CD4-positive, alpha-beta T cell treated with Interleukin-2 at 100 ng/mL for 4 hours (primary cell): ENCODE measurements at regions not wholly inside any gene's neighbourhood (a gene's known extent, or its start where the extent isn't known, plus 50 kb on each side); places are given as distances from the start of the nearest gene placed in this dataset.

Experiments used
- DNase-seq: peaks from one replicate; pipeline ENCODE4 v3.0.0-alpha.2; 2020; ENCODE audit warnings: low spot score

DNA sequence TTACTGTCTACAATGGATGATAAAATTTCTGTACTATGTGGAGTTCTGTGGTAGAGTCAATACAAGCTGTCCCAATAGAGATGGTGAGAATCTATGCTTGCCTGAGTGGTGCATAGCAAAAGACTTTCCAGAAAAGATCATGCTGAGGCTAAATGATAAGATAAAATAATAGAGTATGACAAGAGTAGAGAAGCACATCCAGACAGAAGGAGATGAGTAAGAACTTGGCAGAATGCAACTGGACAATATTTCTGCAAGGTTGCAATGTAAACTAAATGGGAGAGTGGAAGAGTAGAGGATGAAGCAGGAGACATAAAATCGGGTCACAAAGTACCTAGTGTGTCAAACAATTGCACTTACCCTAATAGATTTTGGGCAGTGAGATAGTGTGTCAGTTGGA is 347.6 kb downstream of the MDFIC start:
- DNase-seq = no peak

DNA sequence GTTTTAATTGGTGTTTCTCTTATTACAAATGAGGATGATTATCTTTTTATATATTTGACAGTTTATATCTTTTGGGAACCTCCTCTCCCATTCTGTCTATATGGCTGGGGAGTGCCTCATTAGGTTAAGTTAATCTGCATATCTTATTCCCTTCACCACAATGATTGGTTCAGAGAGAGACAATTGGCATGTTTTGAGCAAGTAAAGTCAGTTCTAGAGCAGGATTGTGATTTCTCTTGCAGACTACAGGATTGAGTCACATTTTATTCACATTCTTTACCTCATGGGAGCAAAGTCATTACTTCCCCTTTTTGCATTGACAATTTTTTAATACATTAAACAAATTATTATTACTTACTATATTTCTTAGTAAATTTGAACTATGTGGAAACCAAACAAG is 345.6 kb downstream of the MDFIC start:
- no peak for DNase-seq

DNA sequence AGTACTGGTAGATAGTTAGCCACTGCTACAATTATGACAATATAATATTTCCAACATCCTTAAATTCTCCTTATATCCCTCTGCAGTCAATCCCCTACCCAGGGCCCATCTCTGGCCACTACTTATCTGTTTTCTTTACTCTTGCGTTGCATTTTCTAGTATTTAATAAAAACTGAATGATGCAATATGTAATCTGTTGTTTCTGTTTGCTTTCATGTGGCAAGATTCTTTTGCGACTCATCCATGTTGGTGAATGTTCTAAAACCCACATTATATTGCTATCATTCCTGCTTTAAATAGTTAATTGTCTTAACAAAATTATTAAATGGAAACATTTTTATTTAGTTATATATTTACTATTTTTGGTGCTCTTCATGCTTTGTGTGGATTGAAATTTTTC is 338.5 kb downstream of the MDFIC start:
- DNase-seq = no peak

DNA sequence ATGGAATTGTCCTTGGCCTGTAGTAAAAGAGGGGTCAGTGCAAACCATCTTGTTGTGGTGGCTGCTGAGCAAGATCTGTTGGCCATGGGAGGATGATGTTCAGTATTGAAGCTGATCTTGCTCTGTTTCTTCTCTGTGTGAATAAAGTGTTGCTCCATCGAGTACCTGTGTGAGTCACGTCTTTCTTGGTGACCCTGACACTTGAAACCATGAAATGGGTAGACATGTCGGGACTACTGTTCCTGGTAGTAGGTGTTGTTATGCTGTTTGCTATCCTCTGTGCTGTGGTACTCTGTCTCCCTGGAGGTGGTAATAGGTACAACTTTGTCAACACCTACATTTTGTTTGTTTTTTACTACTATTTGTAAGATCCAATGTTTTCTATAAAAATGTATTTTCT is 330.6 kb downstream of the MDFIC start:
- no peak for DNase-seq

DNA sequence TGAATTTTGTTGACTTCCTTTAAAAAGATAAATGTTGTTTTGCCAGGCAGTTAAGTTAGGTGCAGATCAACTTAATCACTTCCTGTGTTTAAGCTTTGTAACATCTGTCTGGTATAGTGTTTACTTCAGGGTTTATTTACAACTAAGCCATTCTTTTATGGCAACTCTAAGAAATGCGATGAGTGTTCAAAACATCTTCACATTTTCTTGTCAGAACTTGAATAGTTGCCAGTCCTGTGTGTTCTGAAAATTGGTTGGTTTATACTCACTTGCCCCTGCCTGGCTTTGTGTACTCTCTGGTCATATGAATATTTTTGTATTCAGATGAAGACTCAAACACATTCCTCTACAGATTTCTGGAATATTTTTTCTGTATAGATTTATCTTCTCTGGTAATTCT is 327.2 kb downstream of the MDFIC start:
- DNase-seq = peak; percentile 18

DNA sequence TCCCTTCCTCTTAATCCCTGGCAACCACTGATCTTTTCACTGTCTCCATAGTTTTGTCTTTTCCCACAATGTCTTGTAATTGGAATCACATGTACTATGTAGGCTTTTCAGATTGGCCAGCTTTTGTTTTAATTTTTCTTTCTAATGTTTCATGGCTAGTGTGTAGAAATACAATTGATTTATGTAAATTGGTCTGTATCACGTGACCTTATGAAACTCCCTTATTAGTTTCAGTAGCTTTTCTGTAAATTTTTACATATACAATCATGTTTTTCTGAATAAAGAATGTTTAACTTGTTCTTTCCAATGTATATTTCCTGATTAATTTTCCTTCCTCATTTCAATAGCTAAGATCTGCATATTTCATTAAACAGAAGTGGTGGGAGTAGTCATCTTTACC is 319.3 kb downstream of the MDFIC start:
- no peak for DNase-seq

DNA sequence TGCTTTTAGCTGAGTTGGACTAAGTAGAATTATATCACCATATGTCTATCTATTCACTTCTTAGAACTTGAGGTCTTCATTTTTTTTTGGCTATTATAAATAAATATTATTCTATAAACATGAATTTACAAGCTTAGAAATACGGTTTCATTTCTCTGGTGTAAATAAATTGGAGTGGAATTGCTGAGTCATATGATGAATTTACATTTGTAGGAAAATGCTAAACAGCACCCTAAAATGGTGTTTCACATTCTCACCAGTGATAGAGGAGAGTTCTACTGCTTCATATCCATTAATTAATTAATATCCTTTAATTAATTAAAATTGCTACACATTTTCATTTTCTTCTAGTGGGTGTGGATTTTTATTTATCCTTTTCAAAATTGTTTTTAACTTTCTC is 318.3 kb downstream of the MDFIC start:
- DNase-seq = no peak

DNA sequence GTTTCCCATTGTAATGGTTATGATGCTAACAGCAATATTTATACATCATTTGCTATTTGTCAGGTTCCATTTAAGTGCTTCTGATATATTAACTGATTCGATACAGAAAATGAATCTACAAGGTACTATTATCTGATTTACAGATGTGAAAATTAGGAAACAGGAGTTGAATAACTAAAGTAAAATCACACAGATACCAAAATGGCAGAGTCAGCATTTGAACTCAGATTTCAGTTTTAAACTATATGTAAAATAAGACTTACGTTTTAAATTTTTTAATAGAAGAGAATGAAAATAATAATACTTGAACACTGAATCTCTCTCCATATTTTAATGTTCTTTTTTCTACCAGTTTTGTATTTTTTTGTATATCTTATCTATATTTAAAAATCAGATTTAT is 313.2 kb downstream of the MDFIC start:
- no peak for DNase-seq

DNA sequence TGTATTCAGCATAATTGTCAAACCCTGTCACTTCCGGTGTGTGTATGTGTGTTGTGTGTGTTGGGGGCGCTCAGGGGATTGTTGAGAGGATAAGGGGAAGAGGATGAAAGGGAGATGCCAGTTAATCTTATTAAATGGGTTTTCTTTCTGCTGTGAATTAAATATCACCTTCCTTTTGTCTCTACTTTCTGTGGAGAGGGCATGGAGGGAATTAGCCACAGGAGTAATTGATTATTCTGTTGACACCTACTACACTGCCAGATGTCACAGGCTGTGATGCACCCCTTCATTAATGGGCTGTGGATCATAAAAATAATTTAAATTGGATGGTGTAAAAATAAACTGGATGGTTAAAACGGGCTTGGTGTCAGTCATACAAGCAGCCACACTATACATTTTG is 311.9 kb downstream of the MDFIC start:
- no peak for DNase-seq

DNA sequence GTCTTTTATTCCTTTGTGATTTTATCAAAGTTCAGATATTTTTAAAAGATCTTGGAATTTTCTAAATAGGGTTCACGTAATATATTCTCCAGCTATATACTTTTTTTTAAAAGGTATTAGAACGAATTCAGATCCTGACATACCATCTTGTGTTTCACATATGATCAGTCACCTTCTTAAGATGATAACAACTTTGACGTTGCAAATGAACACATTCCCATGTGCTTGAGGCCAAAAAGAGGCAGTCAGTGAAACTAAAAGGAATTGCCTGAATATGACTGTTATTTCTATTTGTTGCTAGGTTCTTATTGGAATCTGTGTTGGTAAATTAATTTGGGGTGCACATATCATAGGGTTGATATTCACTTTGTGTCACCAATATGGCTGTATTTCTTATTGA is 310.1 kb downstream of the MDFIC start:
- DNase-seq = no peak

DNA sequence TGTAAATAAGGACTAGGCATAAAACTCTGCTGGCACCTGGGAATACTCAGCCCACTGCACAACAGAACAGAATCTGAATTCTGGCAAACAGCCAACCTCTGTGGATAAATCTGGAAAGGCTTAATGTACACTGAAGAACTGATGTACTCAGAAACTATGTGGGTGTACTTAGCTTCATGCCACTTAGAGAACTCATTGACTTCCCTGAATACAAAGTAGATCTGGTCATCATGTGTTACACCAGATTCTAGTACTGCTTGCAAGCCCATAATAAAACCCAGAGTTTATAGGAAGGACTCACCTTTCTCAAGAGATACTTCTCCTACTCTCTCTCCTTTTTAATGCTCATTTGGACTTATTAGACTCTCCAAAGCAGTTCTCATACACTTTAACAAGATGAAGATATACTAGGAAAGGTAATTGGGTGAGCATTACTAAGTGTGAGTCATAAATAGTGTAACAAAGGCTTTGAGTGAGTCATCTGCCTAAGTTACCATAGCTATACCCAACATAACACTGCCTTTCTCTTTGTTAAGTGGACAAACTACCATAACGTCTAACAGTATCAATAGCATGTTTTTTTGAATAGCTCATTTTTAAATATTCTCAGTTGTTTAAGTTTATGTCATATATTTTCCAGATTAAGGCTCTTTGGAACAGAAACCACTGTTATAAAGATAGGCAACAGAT is 309.1 kb downstream of the MDFIC start:
- peak; percentile 68 for DNase-seq

DNA sequence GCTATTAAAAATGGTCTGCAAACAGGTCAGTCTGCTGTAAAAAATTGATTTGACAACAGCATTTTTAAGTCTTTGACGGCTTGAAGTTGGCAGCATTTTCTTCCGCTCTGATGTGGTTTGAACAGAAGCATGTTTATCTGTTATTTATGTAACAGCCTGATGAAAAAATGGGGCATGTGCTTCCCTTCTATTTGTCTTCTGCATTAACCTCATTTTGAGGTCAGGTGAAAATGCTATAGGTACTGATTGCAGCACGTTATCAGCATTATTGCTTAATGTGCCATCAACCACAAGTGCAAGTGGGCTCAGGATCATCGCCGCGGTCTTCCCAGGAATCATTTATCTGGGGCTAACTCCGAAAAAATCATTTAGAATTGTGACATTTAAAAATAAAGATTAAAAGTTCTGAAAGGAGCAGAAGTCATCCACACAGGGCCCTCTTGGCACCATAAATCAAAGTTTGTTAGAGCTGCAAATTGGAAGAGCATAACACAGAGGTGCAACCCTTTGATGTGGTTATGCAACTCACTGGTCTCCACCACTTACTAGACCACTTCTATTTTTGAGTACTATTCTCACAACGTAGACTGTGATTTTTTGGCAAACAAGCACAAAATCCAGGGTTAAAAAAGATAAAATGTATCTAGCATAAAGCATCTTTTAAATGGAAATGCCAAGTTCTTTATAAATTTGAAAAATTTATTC is 307.7 kb downstream of the MDFIC start:
- DNase-seq = peak; percentile 53

DNA sequence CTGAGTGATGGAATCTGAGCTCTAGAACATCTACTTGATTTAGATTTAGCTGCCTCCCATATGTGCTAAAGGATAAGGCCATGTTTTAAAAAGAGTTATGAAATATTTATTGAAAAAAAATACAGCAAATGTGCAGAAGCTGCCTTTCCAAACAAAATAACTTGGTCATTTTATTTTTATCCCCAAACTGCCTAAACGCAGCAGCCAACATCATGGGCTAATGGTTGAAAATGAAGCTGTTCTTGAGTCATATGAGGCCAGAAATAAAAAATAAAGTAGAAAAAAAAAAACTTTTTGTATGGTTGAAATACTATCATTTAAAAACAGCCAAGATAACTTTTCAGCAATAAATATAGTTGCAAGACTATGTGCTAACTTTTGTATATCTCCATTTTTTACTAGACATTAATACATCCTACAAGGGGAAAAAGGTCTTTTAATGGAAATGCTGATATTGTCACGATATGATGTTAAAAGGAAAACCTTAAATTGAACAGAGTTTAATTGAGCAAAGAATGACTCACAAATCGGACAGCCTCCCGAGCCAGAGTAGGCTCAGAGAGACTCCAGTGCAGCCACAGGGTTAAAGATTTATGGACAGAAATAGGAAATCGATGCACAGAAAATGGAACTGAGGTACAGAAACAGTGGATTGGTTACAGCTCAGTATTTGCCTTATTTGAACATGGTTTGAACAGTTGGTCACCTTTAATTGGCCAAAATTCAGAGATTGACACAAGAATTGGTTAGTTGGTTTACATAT is 305.8 kb downstream of the MDFIC start:
- no peak for DNase-seq

DNA sequence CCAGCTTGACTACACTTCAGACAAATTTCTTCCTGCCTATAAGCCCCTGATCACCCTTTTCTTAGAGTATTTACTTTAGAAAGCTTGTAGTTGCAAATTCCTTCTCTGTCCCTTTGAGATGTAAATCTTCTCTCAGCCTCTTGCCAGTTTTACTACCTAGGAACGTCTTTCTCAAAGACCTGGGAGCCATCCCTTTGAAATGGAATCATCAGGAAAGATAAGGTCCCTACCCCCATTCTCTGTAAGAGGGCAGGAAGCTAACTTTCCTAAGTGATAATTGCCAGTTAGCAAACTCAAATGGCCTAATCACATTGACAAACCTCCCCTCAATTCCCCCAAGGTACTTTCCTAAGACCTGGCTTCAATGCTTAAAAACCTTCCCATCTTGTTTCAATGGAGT is 304.5 kb downstream of the MDFIC start:
- DNase-seq = no peak

DNA sequence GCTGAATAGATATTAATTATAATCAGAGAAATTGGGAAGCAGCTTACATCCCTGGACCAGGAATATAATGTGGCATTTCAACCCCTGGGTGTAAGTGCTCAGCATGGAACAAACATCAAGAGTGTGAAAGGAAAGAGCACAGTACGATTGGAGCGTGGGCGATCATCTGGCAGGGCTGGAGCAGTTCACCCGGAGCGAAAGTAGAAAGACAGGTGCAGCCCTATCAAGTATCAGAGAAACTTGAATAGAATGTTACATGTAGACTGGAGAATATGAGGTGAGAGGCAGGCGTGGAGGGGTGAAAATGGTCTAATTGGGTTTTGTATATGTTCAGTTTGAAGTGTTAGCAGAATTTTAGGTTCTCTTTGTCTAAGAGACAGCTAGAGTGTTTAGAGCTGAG is 303.0 kb downstream of the MDFIC start:
- no peak for DNase-seq

DNA sequence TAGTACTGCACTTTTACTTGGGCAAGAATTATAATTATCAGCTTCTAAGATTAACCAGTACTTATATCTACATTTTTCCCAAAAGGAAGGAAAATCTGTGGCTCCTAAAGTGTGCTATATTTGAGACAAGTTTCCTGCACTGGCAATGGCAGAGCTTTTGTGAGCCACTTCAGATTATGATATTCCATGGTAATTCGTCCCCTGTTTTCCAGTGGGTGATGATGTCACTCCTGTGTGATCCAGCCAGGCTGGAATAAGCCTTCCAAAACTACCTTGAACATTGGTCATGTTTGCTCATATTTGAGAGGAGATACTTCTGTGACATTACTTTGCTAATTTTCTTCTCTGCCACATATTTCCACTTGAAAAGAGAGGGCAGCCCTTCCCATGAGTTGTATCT is 302.1 kb downstream of the MDFIC start:
- DNase-seq = no peak

DNA sequence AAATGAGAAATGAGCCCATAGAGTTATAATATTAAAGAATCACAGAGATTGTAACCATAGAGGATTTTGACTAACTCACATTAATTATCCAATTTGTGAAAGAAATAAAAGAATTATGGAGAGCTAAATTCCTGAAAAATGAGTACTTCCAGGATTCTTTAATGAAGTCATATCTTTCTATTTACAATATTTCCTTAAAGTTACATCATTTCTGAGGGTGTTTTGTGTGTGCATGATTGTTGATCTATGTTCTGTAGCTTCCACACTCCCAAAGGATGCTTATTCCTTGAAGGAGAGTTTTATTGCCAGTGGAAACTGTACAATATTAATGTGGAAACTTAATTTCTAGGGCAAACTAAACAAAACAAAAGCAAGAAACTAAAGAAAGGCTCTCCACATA is 299.6 kb downstream of the MDFIC start:
- no peak for DNase-seq

DNA sequence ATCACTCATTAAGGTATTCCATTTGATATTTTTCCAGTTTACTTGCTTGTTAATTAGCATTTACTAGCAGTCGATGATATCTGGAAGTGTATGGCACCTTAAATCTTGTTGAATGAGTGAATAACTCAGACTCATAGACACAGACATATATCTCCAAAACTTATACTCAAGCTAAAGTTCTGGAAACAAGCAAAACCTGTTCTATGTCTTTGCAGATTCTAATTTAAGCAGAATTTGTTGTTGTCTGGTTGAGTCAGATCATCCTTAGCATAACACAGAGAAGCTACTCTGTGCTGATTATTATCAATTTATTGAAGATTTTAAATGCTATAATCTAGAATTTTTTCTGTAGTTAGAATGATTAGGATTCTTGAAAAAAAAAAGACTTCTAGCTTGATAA is 296.2 kb downstream of the MDFIC start:
- no peak for DNase-seq

DNA sequence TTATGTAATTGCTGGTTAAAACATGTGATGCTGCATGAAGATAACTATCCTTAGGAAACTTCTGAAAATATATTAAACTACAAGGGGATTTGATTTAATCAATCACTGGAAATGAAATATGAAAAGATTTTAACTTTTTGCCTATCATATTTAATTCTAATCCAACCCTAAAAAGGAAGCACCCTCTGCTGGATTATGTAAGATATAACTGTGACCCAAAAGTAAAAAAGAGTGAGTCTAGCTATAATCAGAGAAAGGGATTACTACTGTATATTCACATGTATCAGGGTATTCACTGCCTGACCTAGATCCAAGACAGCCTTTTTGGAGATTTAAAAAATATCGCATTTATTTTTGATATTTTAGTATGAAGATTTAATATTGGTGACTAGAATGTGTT is 295.5 kb downstream of the MDFIC start:
- peak; percentile 16 for DNase-seq

DNA sequence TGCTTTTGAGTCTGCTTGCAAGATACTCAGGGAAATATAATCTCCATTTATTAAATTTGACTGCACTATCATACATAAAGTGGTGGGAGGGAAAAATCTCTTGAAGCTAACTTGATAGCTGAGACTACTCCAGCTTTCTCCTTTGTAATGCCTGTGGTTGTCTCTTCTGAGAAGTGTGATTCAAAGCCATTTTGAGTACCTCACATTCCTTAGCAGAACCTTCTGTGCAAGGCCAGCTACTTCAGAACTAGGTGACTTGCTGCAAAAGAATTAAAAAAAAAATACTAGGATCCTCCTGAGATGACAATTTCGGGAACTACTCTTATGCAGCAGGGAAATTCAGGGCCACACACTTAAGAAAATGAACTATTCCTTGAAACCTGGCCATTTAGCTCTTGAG is 294.8 kb downstream of the MDFIC start:
- peak; percentile 15 for DNase-seq

DNA sequence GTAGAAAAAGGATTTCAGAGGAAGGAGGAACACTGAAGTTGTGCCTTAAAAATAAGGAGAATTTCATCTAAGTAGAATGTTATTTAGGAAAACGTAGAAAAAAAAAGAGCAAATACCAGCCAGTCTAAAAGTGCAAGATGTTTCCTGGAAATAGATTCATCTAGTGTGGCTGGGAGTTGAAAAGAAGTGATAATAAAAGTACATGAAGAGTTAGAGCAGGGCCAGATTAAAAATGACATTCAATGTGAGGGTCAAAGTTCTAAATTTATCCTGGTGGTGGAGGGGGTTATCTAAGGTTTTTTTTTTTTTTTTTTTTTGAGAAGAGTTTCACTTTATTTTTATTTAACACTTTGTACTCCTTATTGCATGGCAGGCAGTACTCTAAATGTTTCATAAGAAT is 289.3 kb downstream of the MDFIC start:
- no peak for DNase-seq

DNA sequence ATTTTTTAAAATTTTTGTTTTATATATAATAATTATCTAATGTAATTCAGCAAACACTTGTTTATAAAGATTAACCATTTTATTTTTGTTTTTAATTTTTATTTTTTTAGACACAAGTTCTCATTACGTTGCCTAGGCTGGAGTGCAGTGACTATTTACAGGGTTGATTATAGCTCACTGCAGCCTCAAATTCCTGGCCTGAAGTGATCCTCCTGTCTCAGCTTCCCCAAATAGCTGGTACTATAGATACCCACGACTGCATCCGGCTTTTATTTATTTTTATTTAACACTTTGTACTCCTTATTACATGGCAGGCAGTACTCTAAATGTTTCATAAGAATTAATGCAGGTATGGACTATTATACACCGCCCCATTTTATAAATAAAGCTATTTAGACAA is 288.7 kb downstream of the MDFIC start:
- no peak for DNase-seq
